Trophoblast cell (in vitro differentiated cells and primary cell): ENCODE measurements at regions not wholly inside any gene's neighbourhood (a gene's known extent, or its start where the extent isn't known, plus 50 kb on each side); places are given as distances from the start of the nearest gene placed in this dataset.
A peak's percentile ranks its signal among the peaks of the same experiment; 100 is the strongest.
"Not testable (repeated sequence)": the region's sequence is repeated elsewhere in the genome, so short reads cannot be mapped to it uniquely, and the experiment has no call there.

ENCODE experiments used
- DNase-seq, 2 donors: peaks; one replicate each; pipeline ENCODE4 v3.0.0-alpha.2; 2016
- H2AFZ ChIP-seq: 2 replicates; pipeline ENCODE4 v1.6.1; 2013; ENCODE audit warnings: low read length, moderate library complexity, mild to moderate bottlenecking; ENCODE audit not compliant: insufficient read depth, poor library complexity
- H2AK5ac ChIP-seq: 2 replicates; pipeline ENCODE4 v1.6.1; 2013; ENCODE audit warnings: mild to moderate bottlenecking, low read length
- H2BK120ac ChIP-seq: 2 replicates; pipeline ENCODE4 v1.6.1; 2013; ENCODE audit warnings: low read length, mild to moderate bottlenecking, moderate library complexity; ENCODE audit not compliant: insufficient read depth, poor library complexity
- H2BK12ac ChIP-seq: 2 replicates; pipeline ENCODE4 v1.6.1; 2013; ENCODE audit warnings: mild to moderate bottlenecking, low read length, moderate library complexity
- H2BK5ac ChIP-seq: 2 replicates; pipeline ENCODE4 v1.6.1; 2013; ENCODE audit warnings: low read length, low read depth, moderate library complexity, mild to moderate bottlenecking; ENCODE audit not compliant: poor library complexity
- H3K14ac ChIP-seq: 2 replicates; pipeline ENCODE4 v1.6.1; 2013; ENCODE audit warnings: mild to moderate bottlenecking, low read length
- H3K18ac ChIP-seq: 2 replicates; pipeline ENCODE4 v1.6.1; 2013; ENCODE audit warnings: mild to moderate bottlenecking, low read length
- H3K23ac ChIP-seq: 2 replicates; pipeline ENCODE4 v1.6.1; 2013; ENCODE audit warnings: low read length
- H3K27ac ChIP-seq: 2 replicates; pipeline ENCODE4 v1.5.1; 2013; ENCODE audit warnings: low read depth, mild to moderate bottlenecking, inconsistent platforms, low read length, moderate library complexity
- H3K27me3 ChIP-seq: 2 replicates; pipeline ENCODE4 v1.6.1; 2013; ENCODE audit warnings: inconsistent platforms, mild to moderate bottlenecking, low read length, moderate library complexity; ENCODE audit not compliant: insufficient read depth
- H3K36me3 ChIP-seq, 2 experiments: 1 replicate in 1 of 2; 2 replicates in 1 of 2; pipeline ENCODE4 v1.6.1; 2013; ENCODE audit warnings: low read length in 2 of 2, mild to moderate bottlenecking in 2 of 2, moderate library complexity in 1 of 2; ENCODE audit not compliant: insufficient read depth in 2 of 2, control insufficient read depth in 1 of 2
- H3K4ac ChIP-seq: 2 replicates; pipeline ENCODE4 v1.6.1; 2013; ENCODE audit warnings: low read depth, mild to moderate bottlenecking, low read length, moderate library complexity
- H3K4me1 ChIP-seq, 2 experiments: 1 replicate in 1 of 2; 2 replicates in 1 of 2; pipeline ENCODE4 v1.6.1; 2013; ENCODE audit warnings: low read length in 2 of 2, mild to moderate bottlenecking in 2 of 2, moderate library complexity in 1 of 2; ENCODE audit not compliant: insufficient read depth in 2 of 2, control insufficient read depth in 1 of 2
- H3K4me2 ChIP-seq: 2 replicates; pipeline ENCODE4 v1.6.1; 2013; ENCODE audit warnings: inconsistent platforms, mild to moderate bottlenecking, low read length, moderate library complexity
- H3K4me3 ChIP-seq: 2 replicates; pipeline ENCODE4 v1.5.1; 2013; ENCODE audit warnings: mild to moderate bottlenecking, low read depth, low read length, inconsistent platforms
- H3K79me1 ChIP-seq: one replicate; pipeline ENCODE4 v1.6.1; 2013; ENCODE audit warnings: low read length
- H3K79me2 ChIP-seq: 2 replicates; pipeline ENCODE4 v1.6.1; 2013; ENCODE audit warnings: low read length, mild to moderate bottlenecking; ENCODE audit not compliant: control insufficient read depth, insufficient read depth, poor library complexity
- H3K9ac ChIP-seq: 2 replicates; pipeline ENCODE4 v1.6.1; 2013; ENCODE audit warnings: mild to moderate bottlenecking, low read length
- H3K9me3 ChIP-seq: 2 replicates; pipeline ENCODE4 v1.6.1; 2013; ENCODE audit warnings: low read depth, mild to moderate bottlenecking, control low read depth, inconsistent platforms, low read length; ENCODE audit not compliant: insufficient read depth
- H4K12ac ChIP-seq: 2 replicates; pipeline ENCODE4 v1.6.1; 2013; ENCODE audit warnings: low read depth, mild to moderate bottlenecking, low read length, moderate library complexity
- H4K8ac ChIP-seq: 2 replicates; pipeline ENCODE4 v1.6.1; 2013; ENCODE audit warnings: low read depth, mild to moderate bottlenecking, low read length, moderate library complexity
- H4K91ac ChIP-seq: one replicate; pipeline ENCODE4 v1.6.1; 2013; ENCODE audit warnings: low read depth, mild to moderate bottlenecking, low read length, moderate library complexity
- WGBS: extraction: QIAGEN DNeasy Blood & Tissue Kit; methylation state at CpG from one replicate; pipeline ENCODE4 v1.1.7; 2013; ENCODE audit warnings: missing lambda C conversion rate; ENCODE audit not compliant: insufficient read length, insufficient coverage; ENCODE audit errors: extremely low coverage; 5-methylcytosine and 5-hydroxymethylcytosine counted together

GRCh38 chr4:116122124-116122523, 963.3 kb downstream of the TRAM1L1 start:
- peak; percentile 9 to 55 for DNase-seq
- Histone ChIP-seq H3K4me3 (no peak overlapping the region), H2BK120ac (no peak overlapping the region), H3K27ac (no peak overlapping the region), H4K91ac (no peak overlapping the region), H3K4me2 (no peak overlapping the region), H3K23ac (no peak overlapping the region), H3K9ac (no peak overlapping the region), H3K9me3 (no peaks in the 10 kb centered on the region), H3K14ac (no peak overlapping the region), H3K4me1 (no peaks in the 10 kb centered on the region), H2BK5ac (no peak overlapping the region), H3K79me1 (no peaks in the 10 kb centered on the region), H4K12ac (no peak overlapping the region), H2BK12ac (no peak overlapping the region), H3K27me3 (no peaks in the 10 kb centered on the region), H3K79me2 (no peaks in the 10 kb centered on the region), H3K36me3 (no peaks in the 10 kb centered on the region), H3K18ac (no peak overlapping the region), H4K8ac (no peak overlapping the region), H3K4ac (no peak overlapping the region), H2AFZ (no peak overlapping the region), H2AK5ac (no peak overlapping the region)
- WGBS, result no CpG with 5 or more reads among the region's 1 CpG

- Histone ChIP-seq H3K9ac (no peak overlapping the region), H4K8ac (no peak overlapping the region), H3K18ac (no peak overlapping the region), H3K9me3 (no peaks in the 10 kb centered on the region), H4K91ac (no peak overlapping the region), H4K12ac (no peak overlapping the region), H3K36me3 (no peaks in the 10 kb centered on the region), H3K4ac (no peak overlapping the region), H3K79me2 (no peaks in the 10 kb centered on the region), H2BK120ac (no peak overlapping the region), H2AK5ac (no peak overlapping the region), H3K27ac (no peak overlapping the region), H3K79me1 (no peaks in the 10 kb centered on the region), H2AFZ (no peak overlapping the region), H2BK5ac (no peak overlapping the region), H2BK12ac (no peak overlapping the region), H3K4me1 (no peaks in the 10 kb centered on the region), H3K27me3 (no peaks in the 10 kb centered on the region), H3K4me3 (no peak overlapping the region), H3K4me2 (no peak overlapping the region), H3K14ac (no peak overlapping the region), H3K23ac (no peak overlapping the region)
- no CpG with 5 or more reads among the region's 3 CpGs for WGBS
- no peak for DNase-seq
These were observed 967.2 kb downstream of the TRAM1L1 start for GRCh38 chr4:116118221-116118620.

- not testable (repeated sequence) for H3K36me3 ChIP-seq, H3K9ac ChIP-seq, H3K9me3 ChIP-seq, H3K27me3 ChIP-seq, H3K14ac ChIP-seq, H4K91ac ChIP-seq, H2AFZ ChIP-seq, H3K27ac ChIP-seq, H3K18ac ChIP-seq, H3K79me2 ChIP-seq, H2BK12ac ChIP-seq, H2BK5ac ChIP-seq, H4K8ac ChIP-seq, H4K12ac ChIP-seq, H2AK5ac ChIP-seq, H3K4me3 ChIP-seq, H3K4me2 ChIP-seq, H3K4ac ChIP-seq, H3K4me1 ChIP-seq, H3K79me1 ChIP-seq, H3K23ac ChIP-seq, DNase-seq, H2BK120ac ChIP-seq
- no CpG with 5 or more reads among the region's 3 CpGs for WGBS
These were observed 972.5 kb downstream of the TRAM1L1 start for GRCh38 chr4:116112861-116113260.

- Histone ChIP-seq H3K23ac (no peak overlapping the region), H3K14ac (no peak overlapping the region), H2BK5ac (no peak overlapping the region), H2AFZ (no peak overlapping the region), H3K4me1 (no peaks in the 10 kb centered on the region), H2BK120ac (no peak overlapping the region), H3K9ac (no peak overlapping the region), H3K9me3 (no peaks in the 10 kb centered on the region), H3K79me2 (no peaks in the 10 kb centered on the region), H2AK5ac (no peak overlapping the region), H3K4me2 (no peak overlapping the region), H3K4ac (no peak overlapping the region), H4K12ac (no peak overlapping the region), H3K18ac (no peak overlapping the region), H3K4me3 (no peak overlapping the region), H3K27ac (no peak overlapping the region), H3K79me1 (no peaks in the 10 kb centered on the region), H2BK12ac (no peak overlapping the region), H4K8ac (no peak overlapping the region), H3K36me3 (no peaks in the 10 kb centered on the region), H4K91ac (no peak overlapping the region), H3K27me3 (no peaks in the 10 kb centered on the region)
- no peak for DNase-seq
- no CpG with 5 or more reads among the region's 3 CpGs for WGBS
These were observed 974.7 kb downstream of the TRAM1L1 start for GRCh38 chr4:116110713-116111112.
